ENCODE measurements at regions not wholly inside any gene's neighbourhood (a gene's known extent, or its start where the extent isn't known, plus 50 kb on each side); places are given as distances from the start of the nearest gene placed in this dataset.
"Not testable (repeated sequence)": the region's sequence is repeated elsewhere in the genome, so short reads cannot be mapped to it uniquely, and the experiment has no call there.

DNA sequence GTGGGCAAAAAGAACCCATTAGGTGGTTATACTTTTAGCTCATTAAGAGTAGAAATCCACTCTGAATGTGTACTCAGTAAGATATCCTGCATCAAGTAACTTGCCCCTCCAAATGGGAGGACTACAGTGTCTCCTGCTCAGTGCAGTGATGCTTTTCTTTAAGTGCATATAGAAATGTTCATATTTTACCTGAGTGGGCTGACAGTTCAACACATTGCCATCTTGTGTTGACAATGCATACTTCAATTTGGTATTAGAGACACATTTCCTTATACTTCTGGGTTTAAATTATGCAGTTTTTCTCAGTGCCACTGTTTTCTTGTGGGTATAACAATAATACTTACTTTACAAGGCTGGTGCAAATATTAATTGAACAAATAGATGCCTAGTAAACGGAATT, 318.6 kb upstream of the TMPRSS15 start:
- DNase-seq, result no peak

- DNase-seq, result no peak
Measured at GRCh38 chr21:18723171-18723570, 319.6 kb upstream of the TMPRSS15 start.

- no peak for DNase-seq
Measured at GRCh38 chr21:18725653-18726052, 322.1 kb upstream of the TMPRSS15 start.

DNA sequence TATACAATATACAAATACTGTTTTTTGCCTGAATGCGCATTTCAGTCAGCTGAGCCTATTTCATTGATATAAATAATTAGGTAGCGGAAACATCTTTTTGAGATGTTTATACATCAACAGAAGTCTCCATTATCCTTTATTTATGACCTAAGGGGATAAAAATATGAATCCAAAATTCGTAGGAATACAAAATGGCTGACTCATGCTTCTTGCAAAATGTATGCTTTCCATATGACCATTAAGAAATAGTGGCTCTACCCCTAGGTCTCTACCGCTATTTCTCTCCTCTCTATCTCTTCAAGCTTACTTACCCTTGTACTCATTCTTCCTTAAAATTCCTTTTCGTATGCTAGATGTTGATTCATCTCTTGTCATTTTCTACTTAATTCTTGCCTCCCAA, 338.4 kb upstream of the TMPRSS15 start:
- DNase-seq, result no peak

GRCh38 chr21:18743531-18743930, 339.9 kb upstream of the TMPRSS15 start:
- no peak for DNase-seq

DNA sequence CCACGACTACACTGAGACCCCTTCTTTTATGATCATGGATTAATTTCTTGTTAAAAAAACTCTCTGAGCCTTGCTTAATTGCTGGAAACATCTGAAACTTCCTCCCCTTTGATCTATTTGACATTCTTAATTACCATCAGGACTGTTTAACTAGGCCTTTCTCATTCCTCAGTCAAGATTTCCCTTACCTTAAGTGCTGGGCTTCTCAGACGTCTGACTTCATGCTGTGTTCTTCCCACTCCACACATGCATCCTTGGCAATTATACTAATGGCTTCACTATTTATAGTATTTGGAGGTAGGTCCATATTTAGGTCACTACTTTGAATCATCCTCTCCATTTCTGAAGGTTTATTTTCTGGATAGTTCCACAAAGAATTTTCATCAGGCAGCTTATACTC, 341.3 kb upstream of the TMPRSS15 start:
- DNase-seq, result no peak

- not testable (repeated sequence) for DNase-seq
Measured at GRCh38 chr21:18752894-18753293, 349.3 kb upstream of the TMPRSS15 start.

DNA sequence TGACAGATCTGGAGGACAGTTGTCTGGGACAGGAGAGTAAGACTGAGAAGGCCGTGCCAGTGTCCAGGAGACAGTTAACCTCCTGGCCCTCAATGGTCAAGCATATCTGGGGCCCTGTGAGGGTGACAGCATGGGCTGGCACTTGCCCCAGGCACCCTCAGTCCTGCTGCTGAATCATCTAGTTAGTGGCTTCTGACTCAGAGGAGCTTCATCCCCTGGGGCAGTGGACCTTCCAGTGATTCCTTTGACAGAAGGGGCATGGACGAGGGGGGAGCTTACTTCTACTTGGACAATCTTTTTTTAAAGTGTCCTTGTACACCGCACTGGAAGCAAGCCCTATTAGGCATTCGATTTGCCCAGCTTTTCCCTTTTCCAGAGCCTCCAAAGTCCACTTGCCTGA, 352.7 kb upstream of the TMPRSS15 start:
- DNase-seq, result not testable (repeated sequence)

DNA sequence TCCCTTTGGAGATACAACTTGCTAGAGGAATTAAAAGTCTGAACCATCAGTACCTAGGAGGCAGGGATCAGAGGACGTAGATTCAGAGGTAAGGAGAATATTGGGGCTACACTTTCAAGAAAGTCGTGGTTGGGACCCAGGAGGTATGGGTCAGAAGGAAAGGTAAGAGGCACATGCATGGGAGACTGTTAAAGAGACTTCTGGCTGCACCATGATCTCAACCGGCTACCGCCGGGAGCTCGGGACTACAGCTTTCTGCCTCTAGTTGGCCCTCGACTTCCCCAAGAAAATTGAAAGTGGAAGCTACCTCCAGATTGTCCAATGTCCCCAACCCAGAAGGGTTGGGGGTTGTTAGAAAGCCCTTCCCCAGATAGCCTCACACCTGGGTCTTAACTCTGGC, 355.7 kb upstream of the TMPRSS15 start:
- DNase-seq, result no peak

DNA sequence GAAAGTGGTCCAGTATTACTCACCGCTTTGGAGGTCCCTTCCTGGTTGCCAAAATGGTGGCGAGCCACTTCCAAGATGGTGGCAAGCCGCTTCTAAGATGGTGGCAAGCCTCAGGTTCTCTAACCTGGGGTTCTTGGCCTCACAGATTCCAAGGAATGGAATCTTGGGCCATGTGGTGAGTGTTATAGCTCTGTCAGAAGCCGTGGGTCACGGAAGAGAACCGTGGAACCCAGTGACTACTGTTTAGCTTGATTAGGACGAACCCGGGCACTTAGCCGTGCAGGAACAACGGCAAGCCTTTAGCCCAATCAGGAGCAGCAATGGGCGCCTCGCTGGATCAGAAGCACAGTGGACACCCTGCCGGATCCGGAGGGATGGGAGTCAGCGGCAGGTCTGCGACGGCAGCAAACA, 356.2 kb upstream of the TMPRSS15 start:
- DNase-seq, result no peak

GRCh38 chr21:18760247-18760646, 356.7 kb upstream of the TMPRSS15 start:
- DNase-seq, result no peak

GRCh38 chr21:18764720-18765119, 361.1 kb upstream of the TMPRSS15 start:
- no peak for DNase-seq

DNA sequence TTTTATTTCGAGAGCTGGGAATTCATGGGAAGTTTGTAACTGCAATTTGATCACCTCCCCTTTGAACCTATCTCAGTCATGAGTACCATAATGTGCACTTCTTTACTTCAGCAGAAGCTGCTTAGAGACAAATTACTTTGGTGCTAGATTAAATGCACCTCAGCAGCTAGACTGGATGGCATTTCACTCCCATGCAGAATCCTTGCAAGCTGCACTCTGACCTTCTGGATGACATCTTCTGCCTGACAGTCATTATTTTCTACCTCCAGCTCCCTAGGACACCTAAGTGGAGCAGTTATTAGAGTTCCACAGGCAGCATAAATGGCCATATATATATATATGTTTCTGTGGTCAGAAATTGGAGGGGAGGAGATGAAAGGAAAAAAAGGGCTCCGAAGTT, 366.0 kb upstream of the TMPRSS15 start:
- DNase-seq, result no peak

- DNase-seq, result no peak
Measured at GRCh38 chr21:18771845-18772380, 368.3 kb upstream of the TMPRSS15 start.

GRCh38 chr21:18772404-18772803, 368.8 kb upstream of the TMPRSS15 start:
- DNase-seq, result no peak

GRCh38 chr21:18772897-18773296, 369.3 kb upstream of the TMPRSS15 start:
- no peak for DNase-seq

DNA sequence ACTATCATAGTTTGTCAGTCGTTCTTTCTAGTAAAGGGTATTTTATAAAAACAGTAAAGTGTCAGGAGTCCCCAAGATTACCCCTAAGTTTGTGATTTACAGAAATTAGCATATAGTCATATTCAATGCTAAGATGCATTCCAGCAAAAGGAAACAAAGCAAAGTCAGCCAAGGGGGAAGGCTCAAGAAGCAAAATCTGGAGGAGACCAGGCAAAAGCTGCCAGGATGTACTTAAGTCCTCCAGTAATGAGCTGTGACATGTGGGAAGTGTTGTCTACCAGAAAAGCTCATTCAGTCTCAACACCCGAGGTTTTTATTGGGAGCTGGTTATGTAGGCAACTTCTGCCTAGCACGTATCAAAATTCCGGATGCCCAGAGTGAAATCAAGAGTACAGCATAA, 373.4 kb upstream of the TMPRSS15 start:
- no peak for DNase-seq

- DNase-seq, result no peak
Measured at GRCh38 chr21:18782721-18783120, 379.1 kb upstream of the TMPRSS15 start.

GRCh38 chr21:18801468-18801867, 397.9 kb upstream of the TMPRSS15 start:
- DNase-seq, result no peak

DNA sequence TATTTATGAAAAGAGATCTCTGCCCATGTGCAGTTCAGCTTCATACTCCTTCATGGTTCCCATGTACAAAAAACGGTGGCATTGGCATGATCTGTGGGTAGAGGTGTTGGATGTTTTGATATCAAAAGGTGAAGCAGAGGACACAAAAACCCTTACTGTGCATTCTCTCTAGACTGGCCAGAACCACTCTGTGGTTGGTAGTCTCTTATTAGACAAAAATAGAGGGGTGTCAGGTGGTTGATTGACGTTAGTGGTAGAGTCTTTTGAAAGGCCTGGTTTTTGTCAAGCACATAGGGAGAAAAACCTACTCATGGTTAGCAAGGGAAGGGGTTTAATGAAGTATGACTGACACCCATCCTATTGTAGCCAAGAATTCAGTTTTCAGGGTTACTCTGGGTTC, 400.0 kb upstream of the TMPRSS15 start:
- DNase-seq, result no peak

DNA sequence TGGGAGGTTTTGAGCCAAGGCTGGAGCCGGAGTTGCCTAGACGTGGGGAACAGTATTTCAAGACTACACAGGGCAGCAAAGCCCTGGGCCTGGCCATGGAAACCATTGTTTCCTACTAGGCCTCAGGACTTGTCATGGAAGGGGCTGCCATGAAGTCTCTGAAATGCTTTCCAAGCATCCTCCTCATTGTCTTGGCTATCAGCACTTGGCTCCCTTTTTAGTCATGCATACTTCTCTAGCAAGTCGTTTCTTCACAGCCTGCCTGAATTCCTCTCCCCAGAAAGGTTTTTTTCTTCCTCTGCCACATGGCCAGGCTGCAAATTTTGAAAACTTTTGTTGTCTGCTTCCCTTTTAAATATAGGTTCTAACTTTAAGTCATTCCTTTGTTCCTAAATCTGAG, 406.6 kb upstream of the TMPRSS15 start:
- DNase-seq, result no peak

- no peak for DNase-seq
Measured at GRCh38 chr21:18812308-18812707, 408.7 kb upstream of the TMPRSS15 start.

- no peak for DNase-seq
Measured at GRCh38 chr21:18819507-18819906, 415.9 kb upstream of the TMPRSS15 start.

GRCh38 chr21:18826562-18826961, 423.0 kb upstream of the TMPRSS15 start:
- DNase-seq, result no peak

- no peak for DNase-seq
Measured at GRCh38 chr21:18831942-18832676, 428.5 kb upstream of the TMPRSS15 start.
